ENCODE measurements at regions not wholly inside any gene's neighbourhood (a gene's known extent, or its start where the extent isn't known, plus 50 kb on each side); places are given as distances from the start of the nearest gene placed in this dataset.

GRCh38 chr10:56973766-56974165 lies 612.7 kb upstream of the ZWINT start:
- Histone ChIP-seq H3K4me1 (no peaks in the 10 kb centered on the region), H3K27ac (no peak overlapping the region), H3K27me3 (ENCODE audit: insufficient read depth in 3 of 3, low read length in 2 of 3) (no peaks in the 10 kb centered on the region), H3K36me3 (ENCODE audit: insufficient read depth in 1 of 2, low read depth in 1 of 2) (no peaks in the 10 kb centered on the region), H3K4me3 (no peak overlapping the region), H3K9me3 (no peaks in the 10 kb centered on the region)
- ATAC-seq: no peak
- intact Hi-C loops (cut with DNase I): no loop called here
- no peak for DNase-seq
- TF ChIP-seq CTCF (IDR thresholded peaks at IDR 0.05): no peak

- DNase-seq: no peak
- intact Hi-C loops (cut with DNase I): no loop called here
- 66 to 72% (median 70%) methylated on average over 2 of the region's 2 CpGs for WGBS, 3 donors
- Histone ChIP-seq H3K4me3 (no peak overlapping the region), H3K9me3 (no peaks in the 10 kb centered on the region), H3K27me3 (ENCODE audit: insufficient read depth in 3 of 3, low read length in 2 of 3) (no peaks in the 10 kb centered on the region), H3K27ac (no peak overlapping the region), H3K4me1 (no peaks in the 10 kb centered on the region), H3K36me3 (ENCODE audit: insufficient read depth in 1 of 2, low read depth in 1 of 2) (no peaks in the 10 kb centered on the region)
- no peak for TF ChIP-seq CTCF (IDR thresholded peaks at IDR 0.05)
- ATAC-seq: no peak
Measured at GRCh38 chr10:56943221-56943755, 582.2 kb upstream of the ZWINT start.

- no peak overlapping the region for H3K27ac ChIP-seq
- no peak for ATAC-seq
- 74% methylated on average over 4 of the region's 4 CpGs for WGBS, 3 donors
- no peak for DNase-seq
- H3K4me3 ChIP-seq: no peak overlapping the region
- intact Hi-C loops (cut with DNase I): no loop called here
- no peaks in the 10 kb centered on the region for H3K36me3 ChIP-seq (ENCODE audit: insufficient read depth in 1 of 2, low read depth in 1 of 2)
- peaks cover 4% of the 10 kb centered on the region for H3K9me3 ChIP-seq
- H3K27me3 ChIP-seq (ENCODE audit: insufficient read depth in 3 of 3, low read length in 2 of 3): no peaks in the 10 kb centered on the region
- no peaks in the 10 kb centered on the region for H3K4me1 ChIP-seq
- no peak for TF ChIP-seq CTCF (IDR thresholded peaks at IDR 0.05)
Measured at GRCh38 chr10:56934515-56934914, 573.5 kb upstream of the ZWINT start.

- no peak for TF ChIP-seq CTCF (IDR thresholded peaks at IDR 0.05)
- no peaks in the 10 kb centered on the region for H3K4me1 ChIP-seq
- no peaks in the 10 kb centered on the region for H3K27me3 ChIP-seq (ENCODE audit: insufficient read depth in 3 of 3, low read length in 2 of 3)
Measured at GRCh38 chr10:56928714-56929113, 567.7 kb upstream of the ZWINT start.

GRCh38 chr10:56927701-56928100 lies 566.6 kb upstream of the ZWINT start:
- no peak for DNase-seq
- Histone ChIP-seq H3K27me3 (ENCODE audit: insufficient read depth in 3 of 3, low read length in 2 of 3) (no peaks in the 10 kb centered on the region), H3K9me3 (no peaks in the 10 kb centered on the region), H3K36me3 (ENCODE audit: insufficient read depth in 1 of 2, low read depth in 1 of 2) (no peaks in the 10 kb centered on the region), H3K4me1 (no peaks in the 10 kb centered on the region), H3K27ac (no peak overlapping the region), H3K4me3 (no peak overlapping the region)
- ATAC-seq: no peak
- intact Hi-C loops (cut with DNase I): no loop called here
- TF ChIP-seq CTCF (IDR thresholded peaks at IDR 0.05): no peak
- 73 to 81% (median 77%) methylated on average over 2 of the region's 2 CpGs for WGBS, 3 donors

More at GRCh38 chr10:56928714-56929113, 567.7 kb upstream of the ZWINT start:
- Histone ChIP-seq H3K4me3 (no peak overlapping the region), H3K9me3 (no peaks in the 10 kb centered on the region), H3K27ac (no peak overlapping the region), H3K36me3 (ENCODE audit: insufficient read depth in 1 of 2, low read depth in 1 of 2) (no peaks in the 10 kb centered on the region)
- no peak for DNase-seq
- intact Hi-C loops (cut with DNase I): no loop called here
- 79 to 88% (median 81%) methylated on average over 1 of the region's 1 CpG for WGBS, 3 donors
- no peak for ATAC-seq
